H1 (cell line): ENCODE measurements at regions not wholly inside any gene's neighbourhood (a gene's known extent, or its start where the extent isn't known, plus 50 kb on each side); places are given as distances from the start of the nearest gene placed in this dataset.

Source experiments
- EZH2 ChIP-seq: fragments of 200-600 bp; sonication (generic); IDR thresholded peaks from 2 replicates; pipeline ENCODE4 v1.7.1; 2012; ENCODE audit warnings: low read depth, mild to moderate bottlenecking, moderate library complexity, low read length, inconsistent platforms; ENCODE audit not compliant: severe bottlenecking
- MAFK ChIP-seq: IDR thresholded peaks from 2 replicates; pipeline ENCODE4 v1.6.1; 2012; ENCODE audit warnings: low read depth, mild to moderate bottlenecking, improper control_type of control experiment, low read length
- RAD21 ChIP-seq, 2 experiments: IDR thresholded peaks in 1 of 2; conservative IDR thresholded peaks in 1 of 2; 2 replicates each; pipeline ENCODE4 v1.6.1; 2011; ENCODE audit warnings: low read depth in 2 of 2, low read length in 2 of 2, improper control_type of control experiment in 1 of 2, inconsistent platforms in 1 of 2, mild to moderate bottlenecking in 1 of 2, moderate library complexity in 1 of 2

DNA sequence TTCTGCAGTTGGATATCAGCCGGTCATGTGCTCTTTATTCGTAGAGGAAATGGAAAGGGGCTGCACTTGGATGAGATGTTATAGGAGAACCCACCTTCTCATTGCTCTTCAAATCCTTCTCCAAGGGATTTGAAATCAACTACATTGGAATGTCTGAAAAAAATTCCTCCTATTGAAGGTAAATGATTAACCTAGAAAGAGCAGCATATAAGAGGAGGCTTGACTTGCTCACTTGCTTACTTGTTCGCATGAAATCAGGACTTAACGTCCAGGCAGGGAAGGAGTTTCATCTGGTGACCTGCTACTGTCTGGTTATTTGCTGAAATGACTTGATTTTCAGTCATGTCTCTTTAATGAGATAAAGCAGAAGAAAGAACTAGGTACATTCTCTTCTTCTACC is 338.4 kb upstream of the NOCT start:
- TF ChIP-seq RAD21 (IDR thresholded peaks at IDR 0.05 in 1 of 2, conservative IDR thresholded peaks at IDR 0.05 in 1 of 2; ENCODE audit: low read depth in 2 of 2, low read length in 2 of 2) (no peak), EZH2 (no peak), MAFK (no peak)
